ENCODE measurements at regions not wholly inside any gene's neighbourhood (a gene's known extent, or its start where the extent isn't known, plus 50 kb on each side); places are given as distances from the start of the nearest gene placed in this dataset.

GRCh38 chr14:44286201-44286600 is 220.9 kb downstream of the FSCB start:
- H3K4me3 ChIP-seq (replicated peaks in 1 of 2; ENCODE audit: low read depth in 2 of 2, low read length in 2 of 2): no peak overlapping the region
- TF ChIP-seq CTCF (IDR thresholded peaks at IDR 0.05; ENCODE audit: low read depth, low read length): no peak
- DNase-seq (ENCODE audit: low read depth in 2 of 2): no peak

- no peak for DNase-seq (ENCODE audit: low read depth in 2 of 2)
- no peak overlapping the region for H3K4me3 ChIP-seq (replicated peaks in 1 of 2; ENCODE audit: low read depth in 2 of 2, low read length in 2 of 2)
Observed at GRCh38 chr14:44283836-44284235, 223.2 kb downstream of the FSCB start.

GRCh38 chr14:44279357-44279756 is 227.7 kb downstream of the FSCB start:
- no peak for TF ChIP-seq CTCF (IDR thresholded peaks at IDR 0.05; ENCODE audit: low read depth, low read length)
- DNase-seq (ENCODE audit: low read depth in 2 of 2): no peak
- no peak overlapping the region for H3K4me3 ChIP-seq (replicated peaks in 1 of 2; ENCODE audit: low read depth in 2 of 2, low read length in 2 of 2)

More at GRCh38 chr14:44283836-44284235, 223.2 kb downstream of the FSCB start:
- TF ChIP-seq CTCF (IDR thresholded peaks at IDR 0.05; ENCODE audit: low read depth, low read length): no peak

- no peak overlapping the region for H3K4me3 ChIP-seq (replicated peaks in 1 of 2; ENCODE audit: low read depth in 2 of 2, low read length in 2 of 2)
- DNase-seq (ENCODE audit: low read depth in 2 of 2): peak in 1 of 2 donors; percentile 14
- TF ChIP-seq CTCF (IDR thresholded peaks at IDR 0.05; ENCODE audit: low read depth, low read length): no peak
Observed at GRCh38 chr14:44271637-44272036, 235.4 kb downstream of the FSCB start.

- H3K4me3 ChIP-seq (replicated peaks in 1 of 2; ENCODE audit: low read depth in 2 of 2, low read length in 2 of 2): no peak overlapping the region
- TF ChIP-seq CTCF (IDR thresholded peaks at IDR 0.05; ENCODE audit: low read depth, low read length): no peak
- DNase-seq (ENCODE audit: low read depth in 2 of 2): no peak
Observed at GRCh38 chr14:44271006-44271405, 236.1 kb downstream of the FSCB start.

GRCh38 chr14:44265246-44265645 is 241.8 kb downstream of the FSCB start:
- H3K4me3 ChIP-seq (replicated peaks in 1 of 2; ENCODE audit: low read depth in 2 of 2, low read length in 2 of 2): no peak overlapping the region

More at GRCh38 chr14:44265246-44265645, 241.8 kb downstream of the FSCB start:
- no peak for TF ChIP-seq CTCF (IDR thresholded peaks at IDR 0.05; ENCODE audit: low read depth, low read length)
- no peak for DNase-seq (ENCODE audit: low read depth in 2 of 2)
